Renal pelvis (tissue), 1 donor: ENCODE measurements at regions not wholly inside any gene's neighbourhood (a gene's known extent, or its start where the extent isn't known, plus 50 kb on each side); places are given as distances from the start of the nearest gene placed in this dataset.

Experiments
- DNase-seq: peaks from one replicate; pipeline ENCODE4 v3.0.0-alpha.2; 2013

- no peak for DNase-seq
These were observed 326.4 kb upstream of the ZMIZ1 start for GRCh38 chr10:78742406-78742729.

- no peak for DNase-seq
These were observed 325.8 kb upstream of the ZMIZ1 start for GRCh38 chr10:78742730-78743615.

- no peak for DNase-seq
These were observed 324.7 kb upstream of the ZMIZ1 start for GRCh38 chr10:78744056-78744455.

GRCh38 chr10:78744491-78745090 lies 324.2 kb upstream of the ZMIZ1 start:
- DNase-seq: no peak

GRCh38 chr10:78745441-78745840 lies 323.3 kb upstream of the ZMIZ1 start:
- DNase-seq: no peak

- no peak for DNase-seq
These were observed 322.5 kb upstream of the ZMIZ1 start for GRCh38 chr10:78746155-78746763.

GRCh38 chr10:78747401-78748234 lies 321.1 kb upstream of the ZMIZ1 start:
- DNase-seq: peak; percentile 72

GRCh38 chr10:78748235-78748533 lies 320.6 kb upstream of the ZMIZ1 start:
- DNase-seq: no peak

GRCh38 chr10:78749200-78749599 lies 319.6 kb upstream of the ZMIZ1 start:
- no peak for DNase-seq

- DNase-seq: no peak
These were observed 318.9 kb upstream of the ZMIZ1 start for GRCh38 chr10:78749898-78750297.

- DNase-seq: no peak
These were observed 318.3 kb upstream of the ZMIZ1 start for GRCh38 chr10:78750418-78750817.

- DNase-seq: no peak
These were observed 317.1 kb upstream of the ZMIZ1 start for GRCh38 chr10:78751716-78752115.

GRCh38 chr10:78752221-78752620 lies 316.5 kb upstream of the ZMIZ1 start:
- DNase-seq: no peak

- DNase-seq: no peak
These were observed 316.1 kb upstream of the ZMIZ1 start for GRCh38 chr10:78752708-78753107.

- peak; percentile 88 for DNase-seq
These were observed 314.3 kb upstream of the ZMIZ1 start for GRCh38 chr10:78754269-78755062.

- no peak for DNase-seq
These were observed 313.6 kb upstream of the ZMIZ1 start for GRCh38 chr10:78755063-78755701.

GRCh38 chr10:78755877-78756455 lies 312.8 kb upstream of the ZMIZ1 start:
- no peak for DNase-seq

- DNase-seq: no peak
These were observed 312.0 kb upstream of the ZMIZ1 start for GRCh38 chr10:78756604-78757343.

GRCh38 chr10:78757344-78757925 lies 311.3 kb upstream of the ZMIZ1 start:
- DNase-seq: no peak

- DNase-seq: no peak
These were observed 310.6 kb upstream of the ZMIZ1 start for GRCh38 chr10:78758176-78758575.
